ENCODE measurements at regions not wholly inside any gene's neighbourhood (a gene's known extent, or its start where the extent isn't known, plus 50 kb on each side); places are given as distances from the start of the nearest gene placed in this dataset.

DNA sequence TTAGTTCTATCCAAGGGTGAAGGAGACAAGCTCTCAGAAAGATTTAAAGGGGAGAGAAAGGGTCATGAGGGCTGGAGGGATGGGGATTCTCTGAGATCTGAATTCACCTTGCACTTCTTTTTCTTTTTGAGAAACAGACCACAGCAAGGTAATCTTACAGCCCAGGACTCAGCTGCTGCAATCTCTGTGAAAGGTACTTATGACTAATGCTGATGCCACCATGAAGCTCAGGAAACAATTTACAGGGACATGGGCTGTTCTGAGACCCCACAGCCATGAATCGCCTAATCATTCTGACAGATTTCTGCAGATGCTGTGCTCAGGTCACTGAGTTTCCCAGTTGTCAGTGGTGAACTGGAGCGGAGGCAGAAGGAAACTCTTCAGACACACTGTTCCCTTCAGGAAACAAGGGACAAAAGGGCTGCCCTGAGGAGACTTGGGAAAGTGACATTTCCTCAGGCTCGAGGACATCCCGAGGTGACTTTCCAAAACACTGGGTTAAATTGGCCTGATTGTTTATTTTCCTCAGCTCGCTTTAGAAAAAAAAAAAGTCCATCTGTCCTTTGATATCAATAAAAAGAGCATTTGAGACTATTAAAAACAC, 103.8 kb upstream of the PLCB4 start:
- Histone ChIP-seq H3K27me3 (ENCODE audit: control insufficient read depth, insufficient read depth, low read length) (no peaks in the 10 kb centered on the region), H3K4me3 (ENCODE audit: low read depth, low read length) (no peak overlapping the region), H3K36me3 (ENCODE audit: control insufficient read depth, insufficient read depth, low read length) (no peaks in the 10 kb centered on the region)
- DNase-seq (ENCODE audit: low read depth) (no peak), FAIRE-seq (no peak)
- TF ChIP-seq, protein P1, sequence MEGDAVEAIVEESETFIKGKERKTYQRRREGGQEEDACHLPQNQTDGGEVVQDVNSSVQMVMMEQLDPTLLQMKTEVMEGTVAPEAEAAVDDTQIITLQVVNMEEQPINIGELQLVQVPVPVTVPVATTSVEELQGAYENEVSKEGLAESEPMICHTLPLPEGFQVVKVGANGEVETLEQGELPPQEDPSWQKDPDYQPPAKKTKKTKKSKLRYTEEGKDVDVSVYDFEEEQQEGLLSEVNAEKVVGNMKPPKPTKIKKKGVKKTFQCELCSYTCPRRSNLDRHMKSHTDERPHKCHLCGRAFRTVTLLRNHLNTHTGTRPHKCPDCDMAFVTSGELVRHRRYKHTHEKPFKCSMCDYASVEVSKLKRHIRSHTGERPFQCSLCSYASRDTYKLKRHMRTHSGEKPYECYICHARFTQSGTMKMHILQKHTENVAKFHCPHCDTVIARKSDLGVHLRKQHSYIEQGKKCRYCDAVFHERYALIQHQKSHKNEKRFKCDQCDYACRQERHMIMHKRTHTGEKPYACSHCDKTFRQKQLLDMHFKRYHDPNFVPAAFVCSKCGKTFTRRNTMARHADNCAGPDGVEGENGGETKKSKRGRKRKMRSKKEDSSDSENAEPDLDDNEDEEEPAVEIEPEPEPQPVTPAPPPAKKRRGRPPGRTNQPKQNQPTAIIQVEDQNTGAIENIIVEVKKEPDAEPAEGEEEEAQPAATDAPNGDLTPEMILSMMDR (IDR thresholded peaks at IDR 0.05; ENCODE audit: insufficient read depth, low read length, severe bottlenecking): no peak

DNA sequence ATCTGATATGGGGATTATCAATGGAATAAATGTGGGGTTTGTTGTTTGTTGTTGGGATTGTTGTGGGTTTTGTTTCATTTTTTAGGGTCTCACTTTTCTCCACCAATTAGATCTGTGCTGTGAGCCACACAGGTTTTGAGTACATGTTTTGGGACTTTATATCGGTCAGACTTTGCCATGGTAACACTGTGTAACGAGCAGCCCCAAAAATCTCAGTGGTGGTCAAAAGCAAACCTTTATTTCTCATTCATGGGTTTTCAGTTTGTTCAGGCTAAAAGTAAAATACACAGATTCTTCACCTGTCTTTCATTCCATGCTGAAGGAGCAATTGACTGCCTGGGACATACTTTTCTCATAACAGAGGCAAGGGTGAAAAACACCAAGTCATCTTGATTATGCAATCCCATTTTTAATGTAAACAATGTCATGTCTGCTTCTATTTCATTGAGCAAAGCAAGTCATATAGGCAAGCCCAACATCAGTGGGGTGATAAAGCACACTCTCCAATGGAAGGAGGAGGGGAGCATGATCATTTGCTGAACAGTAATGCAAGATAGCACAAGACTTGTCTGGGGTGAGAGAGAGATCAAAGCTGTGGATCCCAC, 101.1 kb upstream of the PLCB4 start:
- Histone ChIP-seq H3K4me3 (ENCODE audit: low read depth, low read length) (no peak overlapping the region), H3K27me3 (ENCODE audit: control insufficient read depth, insufficient read depth, low read length) (no peaks in the 10 kb centered on the region), H3K36me3 (ENCODE audit: control insufficient read depth, insufficient read depth, low read length) (no peaks in the 10 kb centered on the region)
- FAIRE-seq (no peak), DNase-seq (ENCODE audit: low read depth) (peak; percentile 41)
- TF ChIP-seq, protein P1 (IDR thresholded peaks at IDR 0.05; ENCODE audit: insufficient read depth, low read length, severe bottlenecking): no peak

DNA sequence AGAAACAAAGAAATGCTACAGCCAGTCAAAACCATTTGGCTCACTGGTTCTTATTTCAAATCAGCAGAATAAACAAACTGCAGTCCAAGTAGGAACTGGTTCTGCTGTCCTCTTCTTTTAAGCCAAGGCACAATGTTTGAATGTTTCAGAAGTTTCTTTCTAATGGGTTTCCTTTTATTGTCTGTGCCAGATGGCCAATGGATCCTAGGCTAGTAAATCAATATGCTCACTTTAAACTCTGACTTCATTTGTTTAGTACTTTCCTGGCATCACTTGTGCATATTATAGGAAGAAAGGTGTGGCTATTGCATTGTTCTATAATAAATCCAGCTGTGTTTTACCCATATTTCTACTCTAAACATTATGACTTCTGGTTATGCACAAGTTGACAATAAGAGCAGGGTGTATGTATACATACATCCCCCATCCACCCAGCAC, 99.7 kb upstream of the PLCB4 start:
- no peak for FAIRE-seq
- TF ChIP-seq, protein P1 (IDR thresholded peaks at IDR 0.05; ENCODE audit: insufficient read depth, low read length, severe bottlenecking): no peak
- DNase-seq (ENCODE audit: low read depth): no peak
- no peak overlapping the region for H3K4me3 ChIP-seq (ENCODE audit: low read depth, low read length)
- H3K27me3 ChIP-seq (ENCODE audit: control insufficient read depth, insufficient read depth, low read length): no peaks in the 10 kb centered on the region
- H3K36me3 ChIP-seq (ENCODE audit: control insufficient read depth, insufficient read depth, low read length): no peaks in the 10 kb centered on the region

DNA sequence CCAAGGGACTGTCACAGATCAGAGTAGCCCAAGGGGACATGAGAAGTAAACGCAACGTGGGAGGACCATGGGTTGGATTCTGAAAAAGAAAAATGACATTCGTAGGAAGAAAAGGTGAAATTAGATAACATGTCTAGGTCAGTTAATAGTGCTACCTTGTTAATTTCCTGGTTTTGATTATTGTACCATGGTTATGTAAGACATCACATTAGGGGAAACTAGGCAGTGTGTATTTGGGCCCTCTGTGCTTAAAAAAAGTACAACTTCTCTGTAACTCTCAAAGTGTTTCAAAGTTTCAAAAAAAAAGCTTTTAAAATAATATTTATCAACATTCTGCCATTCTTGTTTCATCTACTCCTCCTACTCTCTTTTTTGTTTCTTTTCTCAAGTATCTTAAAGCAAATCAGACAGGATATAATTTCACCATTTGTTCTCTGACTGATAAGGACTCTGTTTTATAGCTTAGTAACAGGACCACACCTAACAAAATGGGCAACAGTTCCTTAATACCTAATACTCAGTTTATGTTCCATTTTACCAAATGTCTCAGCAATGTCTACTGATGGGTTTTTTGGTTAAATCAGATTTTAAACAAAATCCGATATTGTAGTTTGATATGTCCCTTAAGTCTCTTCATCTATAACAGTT, 97.1 kb upstream of the PLCB4 start:
- no peak overlapping the region for H3K4me3 ChIP-seq (ENCODE audit: low read depth, low read length)
- no peak for FAIRE-seq
- H3K27me3 ChIP-seq (ENCODE audit: control insufficient read depth, insufficient read depth, low read length): no peaks in the 10 kb centered on the region
- no peaks in the 10 kb centered on the region for H3K36me3 ChIP-seq (ENCODE audit: control insufficient read depth, insufficient read depth, low read length)
- no peak for DNase-seq (ENCODE audit: low read depth)
- TF ChIP-seq, protein P1 (IDR thresholded peaks at IDR 0.05; ENCODE audit: insufficient read depth, low read length, severe bottlenecking): no peak

DNA sequence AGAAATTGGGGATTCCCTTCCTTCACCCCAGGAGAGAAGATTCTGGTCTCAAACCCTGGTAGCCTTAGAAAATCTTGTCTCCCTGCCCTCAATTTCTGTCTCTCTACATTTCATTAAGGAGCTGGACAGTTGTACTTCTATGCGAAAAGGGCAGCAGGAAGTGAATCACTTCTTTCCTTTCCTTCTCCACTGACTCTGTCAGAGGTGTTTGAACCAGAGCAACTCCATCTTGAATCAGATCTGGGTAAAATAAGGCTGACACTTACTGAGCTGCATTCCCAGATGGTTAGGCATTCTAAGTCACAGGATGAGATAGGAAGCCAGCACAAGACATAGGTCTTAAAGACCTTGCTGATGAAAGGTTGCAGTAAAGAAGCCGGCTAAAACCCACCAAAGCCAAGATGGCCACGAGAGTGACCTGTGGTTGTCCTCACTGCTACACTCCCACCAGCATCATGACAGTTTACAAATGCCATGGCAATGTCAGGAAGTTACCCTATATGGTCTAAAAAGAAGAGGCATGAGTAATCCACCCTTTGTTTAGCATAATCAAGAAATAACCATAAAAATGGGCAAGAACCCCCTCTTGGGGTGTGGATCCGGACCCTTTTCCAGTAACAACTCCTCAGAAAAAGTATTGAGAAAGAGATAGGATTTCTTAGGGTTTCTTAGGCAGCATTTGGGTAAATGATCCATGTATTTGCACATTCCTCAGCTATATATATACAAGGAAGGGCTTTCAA, 95.8 kb upstream of the PLCB4 start:
- TF ChIP-seq, protein P1 (IDR thresholded peaks at IDR 0.05; ENCODE audit: insufficient read depth, low read length, severe bottlenecking): no peak
- FAIRE-seq (peak; percentile 28), DNase-seq (ENCODE audit: low read depth) (no peak)
- no peaks in the 10 kb centered on the region for H3K27me3 ChIP-seq (ENCODE audit: control insufficient read depth, insufficient read depth, low read length)
- no peak overlapping the region for H3K4me3 ChIP-seq (ENCODE audit: low read depth, low read length)
- H3K36me3 ChIP-seq (ENCODE audit: control insufficient read depth, insufficient read depth, low read length): no peaks in the 10 kb centered on the region

Data from bronchial epithelial cell (primary cell).